ENCODE measurements at regions not wholly inside any gene's neighbourhood (a gene's known extent, or its start where the extent isn't known, plus 50 kb on each side); places are given as distances from the start of the nearest gene placed in this dataset.

GRCh38 chr11:28526406-28526751 lies 418.2 kb downstream of the METTL15 start:
- no peak for DNase-seq (ENCODE audit: low read depth, low spot score)
- no peak overlapping the region for H3K4me3 ChIP-seq (ENCODE audit: low read length)
- no peaks in the 10 kb centered on the region for H3K9me3 ChIP-seq (ENCODE audit: control insufficient read depth, insufficient read depth, low read length)
- no CpG with 5 or more reads among the region's 1 CpG for WGBS (ENCODE audit: insufficient coverage, insufficient read length)
- no peak overlapping the region for H3K27ac ChIP-seq (ENCODE audit: low read length)
- H3K4me1 ChIP-seq (ENCODE audit: control insufficient read depth, insufficient read depth, low read length), result no peaks in the 10 kb centered on the region
- no peaks in the 10 kb centered on the region for H3K27me3 ChIP-seq (ENCODE audit: control insufficient read depth, insufficient read depth, low read length)
- H3K36me3 ChIP-seq (ENCODE audit: control insufficient read depth, insufficient read depth, low read length), result no peaks in the 10 kb centered on the region

GRCh38 chr11:28525636-28526405 lies 417.6 kb downstream of the METTL15 start:
- Histone ChIP-seq H3K27me3 (ENCODE audit: control insufficient read depth, insufficient read depth, low read length) (no peaks in the 10 kb centered on the region), H3K27ac (ENCODE audit: low read length) (no peak overlapping the region), H3K4me3 (ENCODE audit: low read length) (no peak overlapping the region), H3K36me3 (ENCODE audit: control insufficient read depth, insufficient read depth, low read length) (no peaks in the 10 kb centered on the region), H3K9me3 (ENCODE audit: control insufficient read depth, insufficient read depth, low read length) (no peaks in the 10 kb centered on the region), H3K4me1 (ENCODE audit: control insufficient read depth, insufficient read depth, low read length) (no peaks in the 10 kb centered on the region)
- no peak for DNase-seq (ENCODE audit: low read depth, low spot score)
- WGBS (ENCODE audit: insufficient coverage, insufficient read length), result no CpG with 5 or more reads among the region's 25 CpGs

- no peak for DNase-seq (ENCODE audit: low read depth, low spot score)
- Histone ChIP-seq H3K9me3 (ENCODE audit: control insufficient read depth, insufficient read depth, low read length) (no peaks in the 10 kb centered on the region), H3K27ac (ENCODE audit: low read length) (no peak overlapping the region), H3K4me1 (ENCODE audit: control insufficient read depth, insufficient read depth, low read length) (no peaks in the 10 kb centered on the region), H3K4me3 (ENCODE audit: low read length) (no peak overlapping the region), H3K36me3 (ENCODE audit: control insufficient read depth, insufficient read depth, low read length) (no peaks in the 10 kb centered on the region), H3K27me3 (ENCODE audit: control insufficient read depth, insufficient read depth, low read length) (no peaks in the 10 kb centered on the region)
- WGBS (ENCODE audit: insufficient coverage, insufficient read length), result no CpG with 5 or more reads among the region's 1 CpG
Observed at GRCh38 chr11:28524098-28524497, 415.9 kb downstream of the METTL15 start.

- Histone ChIP-seq H3K36me3 (ENCODE audit: control insufficient read depth, insufficient read depth, low read length) (no peaks in the 10 kb centered on the region), H3K9me3 (ENCODE audit: control insufficient read depth, insufficient read depth, low read length) (no peaks in the 10 kb centered on the region), H3K27ac (ENCODE audit: low read length) (no peak overlapping the region), H3K4me3 (ENCODE audit: low read length) (no peak overlapping the region), H3K4me1 (ENCODE audit: control insufficient read depth, insufficient read depth, low read length) (no peaks in the 10 kb centered on the region), H3K27me3 (ENCODE audit: control insufficient read depth, insufficient read depth, low read length) (no peaks in the 10 kb centered on the region)
- no CpG with 5 or more reads among the region's 2 CpGs for WGBS (ENCODE audit: insufficient coverage, insufficient read length)
- no peak for DNase-seq (ENCODE audit: low read depth, low spot score)
Observed at GRCh38 chr11:28521075-28521474, 412.9 kb downstream of the METTL15 start.

- no peaks in the 10 kb centered on the region for H3K4me1 ChIP-seq (ENCODE audit: control insufficient read depth, insufficient read depth, low read length)
- no peaks in the 10 kb centered on the region for H3K36me3 ChIP-seq (ENCODE audit: control insufficient read depth, insufficient read depth, low read length)
- no CpG with 5 or more reads among the region's 1 CpG for WGBS (ENCODE audit: insufficient coverage, insufficient read length)
- H3K9me3 ChIP-seq (ENCODE audit: control insufficient read depth, insufficient read depth, low read length), result no peaks in the 10 kb centered on the region
- H3K27me3 ChIP-seq (ENCODE audit: control insufficient read depth, insufficient read depth, low read length), result no peaks in the 10 kb centered on the region
- H3K4me3 ChIP-seq (ENCODE audit: low read length), result no peak overlapping the region
- DNase-seq (ENCODE audit: low read depth, low spot score), result no peak
- H3K27ac ChIP-seq (ENCODE audit: low read length), result no peak overlapping the region
Observed at GRCh38 chr11:28520291-28520690, 412.1 kb downstream of the METTL15 start.

GRCh38 chr11:28518825-28519224 lies 410.6 kb downstream of the METTL15 start:
- DNase-seq (ENCODE audit: low read depth, low spot score), result no peak
- H3K27me3 ChIP-seq (ENCODE audit: control insufficient read depth, insufficient read depth, low read length), result no peaks in the 10 kb centered on the region
- H3K9me3 ChIP-seq (ENCODE audit: control insufficient read depth, insufficient read depth, low read length), result no peaks in the 10 kb centered on the region
- no peak overlapping the region for H3K27ac ChIP-seq (ENCODE audit: low read length)
- no peak overlapping the region for H3K4me3 ChIP-seq (ENCODE audit: low read length)
- H3K36me3 ChIP-seq (ENCODE audit: control insufficient read depth, insufficient read depth, low read length), result no peaks in the 10 kb centered on the region
- H3K4me1 ChIP-seq (ENCODE audit: control insufficient read depth, insufficient read depth, low read length), result no peaks in the 10 kb centered on the region

GRCh38 chr11:28517621-28518020 lies 409.4 kb downstream of the METTL15 start:
- Histone ChIP-seq H3K36me3 (ENCODE audit: control insufficient read depth, insufficient read depth, low read length) (no peaks in the 10 kb centered on the region), H3K4me3 (ENCODE audit: low read length) (no peak overlapping the region), H3K9me3 (ENCODE audit: control insufficient read depth, insufficient read depth, low read length) (no peaks in the 10 kb centered on the region), H3K27ac (ENCODE audit: low read length) (no peak overlapping the region), H3K27me3 (ENCODE audit: control insufficient read depth, insufficient read depth, low read length) (no peaks in the 10 kb centered on the region), H3K4me1 (ENCODE audit: control insufficient read depth, insufficient read depth, low read length) (no peaks in the 10 kb centered on the region)
- WGBS (ENCODE audit: insufficient coverage, insufficient read length), result no CpG with 5 or more reads among the region's 5 CpGs
- DNase-seq (ENCODE audit: low read depth, low spot score), result no peak

- H3K36me3 ChIP-seq (ENCODE audit: control insufficient read depth, insufficient read depth, low read length), result no peaks in the 10 kb centered on the region
- no CpG with 5 or more reads among the region's 2 CpGs for WGBS (ENCODE audit: insufficient coverage, insufficient read length)
- no peak for DNase-seq (ENCODE audit: low read depth, low spot score)
- H3K4me1 ChIP-seq (ENCODE audit: control insufficient read depth, insufficient read depth, low read length), result no peaks in the 10 kb centered on the region
- no peaks in the 10 kb centered on the region for H3K27me3 ChIP-seq (ENCODE audit: control insufficient read depth, insufficient read depth, low read length)
- H3K27ac ChIP-seq (ENCODE audit: low read length), result no peak overlapping the region
- no peaks in the 10 kb centered on the region for H3K9me3 ChIP-seq (ENCODE audit: control insufficient read depth, insufficient read depth, low read length)
- H3K4me3 ChIP-seq (ENCODE audit: low read length), result no peak overlapping the region
Observed at GRCh38 chr11:28514391-28514790, 406.2 kb downstream of the METTL15 start.

- no CpG with 5 or more reads among the region's 19 CpGs for WGBS (ENCODE audit: insufficient coverage, insufficient read length)
- H3K36me3 ChIP-seq (ENCODE audit: control insufficient read depth, insufficient read depth, low read length), result no peaks in the 10 kb centered on the region
- no peaks in the 10 kb centered on the region for H3K27me3 ChIP-seq (ENCODE audit: control insufficient read depth, insufficient read depth, low read length)
- no peak overlapping the region for H3K4me3 ChIP-seq (ENCODE audit: low read length)
- no peaks in the 10 kb centered on the region for H3K4me1 ChIP-seq (ENCODE audit: control insufficient read depth, insufficient read depth, low read length)
- no peaks in the 10 kb centered on the region for H3K9me3 ChIP-seq (ENCODE audit: control insufficient read depth, insufficient read depth, low read length)
- H3K27ac ChIP-seq (ENCODE audit: low read length), result no peak overlapping the region
- no peak for DNase-seq (ENCODE audit: low read depth, low spot score)
Observed at GRCh38 chr11:28512143-28512756, 404.1 kb downstream of the METTL15 start.

- Histone ChIP-seq H3K27me3 (ENCODE audit: control insufficient read depth, insufficient read depth, low read length) (0 out of 2 replicates have a peak, but pooled peaks cover 1% of the 10 kb centered on the region), H3K27ac (ENCODE audit: low read length) (no peak overlapping the region), H3K9me3 (ENCODE audit: control insufficient read depth, insufficient read depth, low read length) (no peaks in the 10 kb centered on the region), H3K36me3 (ENCODE audit: control insufficient read depth, insufficient read depth, low read length) (no peaks in the 10 kb centered on the region), H3K4me1 (ENCODE audit: control insufficient read depth, insufficient read depth, low read length) (no peaks in the 10 kb centered on the region), H3K4me3 (ENCODE audit: low read length) (no peak overlapping the region)
- no peak for DNase-seq (ENCODE audit: low read depth, low spot score)
- 100% methylated on average over 1 of the region's 3 CpGs for WGBS (ENCODE audit: insufficient coverage, insufficient read length)
Observed at GRCh38 chr11:28505232-28505631, 397.0 kb downstream of the METTL15 start.
